GM23338 (cell line): ENCODE measurements at regions not wholly inside any gene's neighbourhood (a gene's known extent, or its start where the extent isn't known, plus 50 kb on each side); places are given as distances from the start of the nearest gene placed in this dataset.
"Not testable (repeated sequence)": the region's sequence is repeated elsewhere in the genome, so short reads cannot be mapped to it uniquely, and the experiment has no call there.

Experiments
- ATAC-seq: fragments of 200-7000 bp; cut with Tn5 transposase; 3 replicates; pipeline ENCODE4 v1.9.1; 2020
- DNase-seq: peaks from one replicate; pipeline ENCODE4 v3.0.0-alpha.2; 2015; ENCODE audit warnings: low spot score
- H2AFZ ChIP-seq: fragments of 200-600 bp; sonication (generic); 2 replicates; pipeline ENCODE4 v1.8.0; 2016; ENCODE audit warnings: antibody characterized with exemption, mild to moderate bottlenecking, moderate library complexity
- H3F3A ChIP-seq: fragments of 200-600 bp; sonication (generic); replicated peaks from 2 replicates; pipeline ENCODE4 v1.8.0; 2017; ENCODE audit warnings: antibody characterized with exemption, mixed run types, low read depth
- H3K27ac ChIP-seq: fragments of 200-600 bp; sonication (generic); 2 replicates; pipeline ENCODE4 v1.6.1; 2016; ENCODE audit warnings: low read depth
- H3K27me3 ChIP-seq: fragments of 200-600 bp; sonication (generic); 2 replicates; pipeline ENCODE4 v1.8.0; 2016; ENCODE audit warnings: mild to moderate bottlenecking, mixed run types, moderate library complexity; ENCODE audit not compliant: insufficient read depth
- H3K36me3 ChIP-seq: fragments of 200-600 bp; sonication (generic); 2 replicates; pipeline ENCODE4 v1.8.0; 2016; ENCODE audit warnings: mild to moderate bottlenecking; ENCODE audit not compliant: insufficient read depth
- H3K4me1 ChIP-seq: fragments of 200-600 bp; sonication (generic); 2 replicates; pipeline ENCODE4 v1.8.0; 2016; ENCODE audit warnings: mild to moderate bottlenecking, moderate library complexity; ENCODE audit not compliant: insufficient read depth
- H3K4me2 ChIP-seq: fragments of 200-600 bp; sonication (generic); 2 replicates; pipeline ENCODE4 v1.7.1; 2017; ENCODE audit warnings: mixed run types
- H3K4me3 ChIP-seq: fragments of 200-600 bp; sonication (generic); 2 replicates; pipeline ENCODE4 v1.6.1; 2016; ENCODE audit warnings: mixed run types
- H3K79me2 ChIP-seq: fragments of 200-600 bp; sonication (generic); replicated peaks from 2 replicates; pipeline ENCODE4 v1.8.0; 2017; ENCODE audit warnings: mild to moderate bottlenecking; ENCODE audit not compliant: insufficient read depth
- H3K9me2 ChIP-seq: fragments of 200-600 bp; sonication (generic); 2 replicates; pipeline ENCODE4 v1.8.0; 2017; ENCODE audit not compliant: insufficient read depth
- H4K20me1 ChIP-seq: fragments of 200-600 bp; sonication (generic); replicated peaks from 2 replicates; pipeline ENCODE4 v1.8.0; 2017; ENCODE audit warnings: mild to moderate bottlenecking; ENCODE audit not compliant: insufficient read depth
- H3K27ac Mint-ChIP-seq: 2 replicates; pipeline ENCODE4 v1.8.0; 2020; ENCODE audit warnings: inconsistent platforms, mild to moderate bottlenecking, moderate library complexity, mixed read lengths
- H3K27me3 Mint-ChIP-seq: 3 replicates; pipeline ENCODE4 v1.8.0; 2022; ENCODE audit warnings: low read depth, mild to moderate bottlenecking, moderate library complexity, mixed read lengths, inconsistent platforms; ENCODE audit not compliant: insufficient read depth, poor library complexity
- H3K36me3 Mint-ChIP-seq: 3 replicates; pipeline ENCODE4 v1.8.0; 2021; ENCODE audit warnings: low read depth, mild to moderate bottlenecking, inconsistent platforms, moderate library complexity, mixed read lengths
- H3K4me1 Mint-ChIP-seq: 3 replicates; pipeline ENCODE4 v1.8.0; 2020; ENCODE audit warnings: mild to moderate bottlenecking, inconsistent platforms, mixed read lengths
- H3K4me3 Mint-ChIP-seq: 3 replicates; pipeline ENCODE4 v1.8.0; 2021; ENCODE audit warnings: moderate library complexity, mild to moderate bottlenecking, inconsistent platforms, mixed read lengths
- H3K9me3 Mint-ChIP-seq: 3 replicates; pipeline ENCODE4 v1.8.0; 2020; ENCODE audit warnings: moderate library complexity, mild to moderate bottlenecking, inconsistent platforms, mixed read lengths

GRCh38 chr20:30378317-30378716, 879.1 kb upstream of the DEFB115 start:
- H3K79me2 ChIP-seq, H3K4me1 ChIP-seq, H2AFZ ChIP-seq, DNase-seq, H3K36me3 ChIP-seq, H3K36me3 Mint-ChIP-seq, ATAC-seq, H4K20me1 ChIP-seq, H3K27ac Mint-ChIP-seq, H3K9me3 Mint-ChIP-seq, H3K4me1 Mint-ChIP-seq, H3K27ac ChIP-seq, H3K27me3 Mint-ChIP-seq, H3F3A ChIP-seq, H3K9me2 ChIP-seq: not testable (repeated sequence)
- Histone ChIP-seq H3K27me3 (peaks cover 10% of the 10 kb centered on the region; the same call in 1 of the 2 replicates), H3K4me2 (peak overlapping the region; percentile 86), H3K4me3 (peak overlapping the region; percentile 95)
- peak overlapping the region; percentile 94 for H3K4me3 Mint-ChIP-seq

- not testable (repeated sequence) for H3K36me3 ChIP-seq, H3K9me2 ChIP-seq, H3K36me3 Mint-ChIP-seq, H3K27ac ChIP-seq, H3K4me1 ChIP-seq, H3K4me3 ChIP-seq, ATAC-seq, H3K79me2 ChIP-seq, H2AFZ ChIP-seq, H3K27me3 Mint-ChIP-seq, H3K27ac Mint-ChIP-seq, H3K4me1 Mint-ChIP-seq, DNase-seq, H3K4me2 ChIP-seq, H4K20me1 ChIP-seq, H3K9me3 Mint-ChIP-seq, H3F3A ChIP-seq
- 0 out of 3 replicates have a peak overlapping the region, but pooled peaks have one; percentile 17 for H3K4me3 Mint-ChIP-seq
- H3K27me3 ChIP-seq, result peaks cover 10% of the 10 kb centered on the region; the same call in 1 of the 2 replicates
Observed at GRCh38 chr20:30378721-30379120, 878.7 kb upstream of the DEFB115 start.

- not testable (repeated sequence) for H3K27me3 Mint-ChIP-seq, H3K9me3 Mint-ChIP-seq, H3K36me3 Mint-ChIP-seq
Observed at GRCh38 chr20:30384841-30385240, 872.6 kb upstream of the DEFB115 start.

GRCh38 chr20:30386099-30386498, 871.4 kb upstream of the DEFB115 start:
- H3K9me3 Mint-ChIP-seq, H3K27me3 ChIP-seq, H3F3A ChIP-seq: not testable (repeated sequence)

More at GRCh38 chr20:30384841-30385240, 872.6 kb upstream of the DEFB115 start:
- H3K4me3 Mint-ChIP-seq, H2AFZ ChIP-seq, H3K4me1 ChIP-seq, H3K27ac Mint-ChIP-seq, H3F3A ChIP-seq, H3K4me3 ChIP-seq, H3K79me2 ChIP-seq, DNase-seq, H3K27ac ChIP-seq, H3K36me3 ChIP-seq, H4K20me1 ChIP-seq, H3K27me3 ChIP-seq, H3K9me2 ChIP-seq, H3K4me1 Mint-ChIP-seq, H3K4me2 ChIP-seq, ATAC-seq: not testable (repeated sequence)

DNA sequence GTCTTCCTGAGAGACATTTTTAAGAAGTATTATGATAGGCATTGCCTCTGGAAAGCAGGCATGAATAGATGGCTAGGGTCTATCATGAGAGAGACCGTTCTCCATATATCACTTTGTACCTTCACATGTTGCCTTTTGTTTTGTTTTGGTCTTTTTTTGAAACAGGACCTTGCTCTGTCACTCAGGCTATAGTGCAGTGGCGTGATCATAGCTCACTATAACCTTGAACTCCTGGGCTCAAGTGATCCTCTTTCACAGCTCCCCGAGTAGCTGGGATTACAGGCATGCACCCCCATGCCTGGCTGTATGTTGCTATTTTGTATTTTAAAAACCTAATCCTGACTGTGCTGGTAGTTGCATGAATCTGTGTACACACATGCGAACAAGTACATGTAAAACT, 869.6 kb upstream of the DEFB115 start:
- DNase-seq, H3K79me2 ChIP-seq, H3K4me3 Mint-ChIP-seq, H3K9me3 Mint-ChIP-seq, H3K4me3 ChIP-seq, H3K36me3 ChIP-seq, H3K27ac ChIP-seq, H3K4me1 ChIP-seq, ATAC-seq, H3F3A ChIP-seq, H3K4me1 Mint-ChIP-seq, H3K4me2 ChIP-seq, H3K27me3 Mint-ChIP-seq, H3K27ac Mint-ChIP-seq, H3K9me2 ChIP-seq, H4K20me1 ChIP-seq, H2AFZ ChIP-seq, H3K27me3 ChIP-seq, H3K36me3 Mint-ChIP-seq: not testable (repeated sequence)

More at GRCh38 chr20:30386099-30386498, 871.4 kb upstream of the DEFB115 start:
- H3K4me3 ChIP-seq, H3K9me2 ChIP-seq, H3K27ac Mint-ChIP-seq, H3K27me3 Mint-ChIP-seq, H2AFZ ChIP-seq, H3K4me2 ChIP-seq, H3K4me3 Mint-ChIP-seq, H3K36me3 ChIP-seq, H3K4me1 Mint-ChIP-seq, H3K79me2 ChIP-seq, H4K20me1 ChIP-seq, H3K27ac ChIP-seq, H3K4me1 ChIP-seq, DNase-seq, ATAC-seq, H3K36me3 Mint-ChIP-seq: not testable (repeated sequence)

DNA sequence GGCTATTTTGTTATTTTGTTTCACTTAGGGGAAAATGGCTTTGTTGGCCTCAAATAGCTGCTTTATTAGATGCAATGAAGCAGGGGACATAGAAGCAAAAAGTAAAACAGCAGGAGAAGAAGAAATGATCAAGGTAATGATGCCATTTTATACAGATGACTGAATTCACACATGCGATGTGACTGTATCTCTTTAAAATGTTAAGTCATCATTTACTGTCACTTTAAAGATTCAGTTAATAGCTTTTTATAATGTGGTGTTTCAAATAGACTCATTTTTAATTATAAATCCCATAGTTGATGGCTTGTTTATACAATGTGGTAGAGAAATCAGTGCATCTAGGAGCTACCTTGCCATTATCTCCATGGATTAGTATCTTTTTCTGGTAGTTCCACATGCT, 863.9 kb upstream of the DEFB115 start:
- not testable (repeated sequence) for H3K4me1 Mint-ChIP-seq, H3F3A ChIP-seq, DNase-seq, H3K27ac ChIP-seq, H3K4me3 ChIP-seq, H3K9me2 ChIP-seq, H3K4me2 ChIP-seq, H3K79me2 ChIP-seq, H3K36me3 ChIP-seq, H3K36me3 Mint-ChIP-seq, H2AFZ ChIP-seq, H3K4me3 Mint-ChIP-seq, H4K20me1 ChIP-seq, H3K27me3 Mint-ChIP-seq, H3K27me3 ChIP-seq, H3K27ac Mint-ChIP-seq, H3K9me3 Mint-ChIP-seq, ATAC-seq, H3K4me1 ChIP-seq

- H3F3A ChIP-seq, H3K27ac Mint-ChIP-seq, H4K20me1 ChIP-seq, H2AFZ ChIP-seq, H3K36me3 ChIP-seq, H3K27me3 ChIP-seq, H3K4me2 ChIP-seq, H3K79me2 ChIP-seq, H3K9me2 ChIP-seq, DNase-seq, ATAC-seq, H3K4me3 ChIP-seq, H3K9me3 Mint-ChIP-seq, H3K4me3 Mint-ChIP-seq, H3K4me1 ChIP-seq, H3K4me1 Mint-ChIP-seq, H3K27me3 Mint-ChIP-seq, H3K27ac ChIP-seq: not testable (repeated sequence)
- peaks cover 22% of the 10 kb centered on the region for H3K36me3 Mint-ChIP-seq
Observed at GRCh38 chr20:30397111-30397510, 860.4 kb upstream of the DEFB115 start.
